Right kidney (tissue), 1 donor: ENCODE measurements at regions not wholly inside any gene's neighbourhood (a gene's known extent, or its start where the extent isn't known, plus 50 kb on each side); places are given as distances from the start of the nearest gene placed in this dataset.

Source experiments
- DNase-seq: peaks from one replicate; pipeline ENCODE4 v3.0.0-alpha.2; 2016

- no peak for DNase-seq
These were observed 226.0 kb upstream of the ANO3 start for GRCh38 chr11:26105762-26106423.

- DNase-seq: no peak
These were observed 225.2 kb upstream of the ANO3 start for GRCh38 chr11:26106726-26107125.

GRCh38 chr11:26109658-26110368 is 222.1 kb upstream of the ANO3 start:
- no peak for DNase-seq

GRCh38 chr11:26112264-26112663 is 219.7 kb upstream of the ANO3 start:
- no peak for DNase-seq

GRCh38 chr11:26121466-26121865 is 210.5 kb upstream of the ANO3 start:
- DNase-seq: no peak

- no peak for DNase-seq
These were observed 205.2 kb upstream of the ANO3 start for GRCh38 chr11:26126741-26127140.

GRCh38 chr11:26127336-26127735 is 204.6 kb upstream of the ANO3 start:
- no peak for DNase-seq

- DNase-seq: no peak
These were observed 200.5 kb upstream of the ANO3 start for GRCh38 chr11:26131406-26131805.

GRCh38 chr11:26134053-26134452 is 197.9 kb upstream of the ANO3 start:
- DNase-seq: no peak

- DNase-seq: peak; percentile 3
These were observed 197.2 kb upstream of the ANO3 start for GRCh38 chr11:26134481-26135355.

- DNase-seq: no peak
These were observed 194.3 kb upstream of the ANO3 start for GRCh38 chr11:26137651-26138050.

GRCh38 chr11:26142891-26143290 is 189.0 kb upstream of the ANO3 start:
- DNase-seq: no peak

- no peak for DNase-seq
These were observed 188.2 kb upstream of the ANO3 start for GRCh38 chr11:26143566-26144290.

GRCh38 chr11:26144291-26144690 is 187.6 kb upstream of the ANO3 start:
- no peak for DNase-seq

- DNase-seq: no peak
These were observed 187.0 kb upstream of the ANO3 start for GRCh38 chr11:26144911-26145310.

GRCh38 chr11:26149585-26149984 is 182.3 kb upstream of the ANO3 start:
- DNase-seq: no peak

- DNase-seq: no peak
These were observed 181.9 kb upstream of the ANO3 start for GRCh38 chr11:26150031-26150430.

GRCh38 chr11:26158251-26158650 is 173.7 kb upstream of the ANO3 start:
- DNase-seq: no peak

- DNase-seq: no peak
These were observed 169.6 kb upstream of the ANO3 start for GRCh38 chr11:26162291-26162690.

GRCh38 chr11:26186389-26186788 is 145.5 kb upstream of the ANO3 start:
- no peak for DNase-seq

GRCh38 chr11:26187639-26188038 is 144.3 kb upstream of the ANO3 start:
- no peak for DNase-seq

- no peak for DNase-seq
These were observed 143.4 kb upstream of the ANO3 start for GRCh38 chr11:26188554-26188953.

GRCh38 chr11:26191193-26191592 is 140.7 kb upstream of the ANO3 start:
- DNase-seq: no peak
